ENCODE measurements at regions not wholly inside any gene's neighbourhood (a gene's known extent, or its start where the extent isn't known, plus 50 kb on each side); places are given as distances from the start of the nearest gene placed in this dataset.

DNA sequence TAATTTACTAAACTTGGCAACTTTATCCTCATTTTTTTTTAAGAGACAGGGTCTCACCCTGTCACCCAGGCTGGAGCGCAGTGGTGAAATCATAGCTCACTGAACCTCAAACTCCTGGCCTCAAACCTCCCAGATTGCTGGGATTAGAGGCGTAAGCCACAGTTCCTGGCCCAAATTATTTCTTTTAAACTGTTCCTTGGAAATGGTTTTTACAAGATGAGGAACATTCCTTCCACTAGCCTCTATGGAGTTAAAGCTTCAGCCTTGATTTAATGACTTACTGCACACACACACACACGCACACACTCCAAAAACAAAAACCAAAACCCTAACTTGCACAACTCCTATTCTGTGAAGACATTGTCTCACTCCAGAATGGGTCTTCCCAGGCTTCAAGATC is 77.2 kb upstream of the TARS1 start:
- DNase-seq (ENCODE audit: low spot score) (no peak), ATAC-seq (no peak), FAIRE-seq (no peak)
- intact Hi-C loops (cut with micrococcal nuclease; ENCODE audit: unreplicated experiment) (no loop called here), in situ Hi-C loops (cut with HindIII; ENCODE audit: extremely low pct_ligation_motif_present, low pct_unique_long_range_greater_than_20kb) (no loop called here)
- Histone ChIP-seq H3K79me2 (ENCODE audit: insufficient read depth, low read length) (no peaks in the 10 kb centered on the region), H3K27me3 (ENCODE audit: control insufficient read depth in 1 of 2, insufficient read depth in 2 of 2, low read length in 2 of 2) (no peaks in the 10 kb centered on the region), H3K4me3 (replicated peaks in 1 of 3; ENCODE audit: insufficient read depth in 1 of 3, low read depth in 2 of 3, low read length in 3 of 3) (no peak overlapping the region), H3K9ac (ENCODE audit: insufficient read depth, low read depth, low read length) (no peak overlapping the region), H3K4me1 (ENCODE audit: insufficient read depth, low read length) (no peaks in the 10 kb centered on the region), H3K27ac (ENCODE audit: extremely low read length, insufficient read depth, low read length) (no peak overlapping the region), H3K36me3 (replicated peaks in 1 of 2; ENCODE audit: control insufficient read depth in 1 of 2, insufficient read depth in 2 of 2, low read length in 2 of 2) (no peaks in the 10 kb centered on the region), H4K20me1 (ENCODE audit: insufficient read depth, low read length) (no peaks in the 10 kb centered on the region), H3K4me2 (ENCODE audit: low read depth, low read length) (no peak overlapping the region), H2AFZ (ENCODE audit: low read length) (no peak overlapping the region), H3K9me3 (ENCODE audit: low read length) (no peaks in the 10 kb centered on the region)
- no peak for TF ChIP-seq CEBPB (IDR thresholded peaks at IDR 0.05; ENCODE audit: borderline replicate concordance, low read depth, low read length)
- TF ChIP-seq ZNF343 (CRISPR knock-in tag; IDR thresholded peaks at IDR 0.05): no peak
- TF ChIP-seq SNAPC4 (CRISPR knock-in tag; IDR thresholded peaks at IDR 0.05): no peak
- TF ChIP-seq HNF4G (IDR thresholded peaks at IDR 0.05; ENCODE audit: borderline replicate concordance, low read depth, low read length): no peak
- no peak for TF ChIP-seq HNF4G (CRISPR knock-in tag; IDR thresholded peaks at IDR 0.05; ENCODE audit: borderline replicate concordance, low read depth)
- TF ChIP-seq, protein P1, sequence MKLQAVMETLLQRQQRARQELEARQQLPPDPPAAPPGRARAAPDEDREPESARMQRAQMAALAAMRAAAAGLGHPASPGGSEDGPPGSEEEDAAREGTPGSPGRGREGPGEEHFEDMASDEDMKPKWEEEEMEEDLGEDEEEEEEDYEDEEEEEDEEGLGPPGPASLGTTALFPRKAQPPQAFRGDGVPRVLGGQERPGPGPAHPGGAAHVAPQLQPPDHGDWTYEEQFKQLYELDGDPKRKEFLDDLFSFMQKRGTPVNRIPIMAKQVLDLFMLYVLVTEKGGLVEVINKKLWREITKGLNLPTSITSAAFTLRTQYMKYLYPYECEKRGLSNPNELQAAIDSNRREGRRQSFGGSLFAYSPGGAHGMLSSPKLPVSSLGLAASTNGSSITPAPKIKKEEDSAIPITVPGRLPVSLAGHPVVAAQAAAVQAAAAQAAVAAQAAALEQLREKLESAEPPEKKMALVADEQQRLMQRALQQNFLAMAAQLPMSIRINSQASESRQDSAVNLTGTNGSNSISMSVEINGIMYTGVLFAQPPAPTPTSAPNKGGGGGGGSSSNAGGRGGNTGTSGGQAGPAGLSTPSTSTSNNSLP (IDR thresholded peaks at IDR 0.05; ENCODE audit: low read depth, low read length): no peak
- no peak for TF ChIP-seq FOXP4 (CRISPR knock-in tag; IDR thresholded peaks at IDR 0.05)
- TF ChIP-seq, protein P2, sequence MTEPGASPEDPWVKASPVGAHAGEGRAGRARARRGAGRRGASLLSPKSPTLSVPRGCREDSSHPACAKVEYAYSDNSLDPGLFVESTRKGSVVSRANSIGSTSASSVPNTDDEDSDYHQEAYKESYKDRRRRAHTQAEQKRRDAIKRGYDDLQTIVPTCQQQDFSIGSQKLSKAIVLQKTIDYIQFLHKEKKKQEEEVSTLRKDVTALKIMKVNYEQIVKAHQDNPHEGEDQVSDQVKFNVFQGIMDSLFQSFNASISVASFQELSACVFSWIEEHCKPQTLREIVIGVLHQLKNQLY (CRISPR knock-in tag; IDR thresholded peaks at IDR 0.05): no peak
- TF ChIP-seq, protein P3, sequence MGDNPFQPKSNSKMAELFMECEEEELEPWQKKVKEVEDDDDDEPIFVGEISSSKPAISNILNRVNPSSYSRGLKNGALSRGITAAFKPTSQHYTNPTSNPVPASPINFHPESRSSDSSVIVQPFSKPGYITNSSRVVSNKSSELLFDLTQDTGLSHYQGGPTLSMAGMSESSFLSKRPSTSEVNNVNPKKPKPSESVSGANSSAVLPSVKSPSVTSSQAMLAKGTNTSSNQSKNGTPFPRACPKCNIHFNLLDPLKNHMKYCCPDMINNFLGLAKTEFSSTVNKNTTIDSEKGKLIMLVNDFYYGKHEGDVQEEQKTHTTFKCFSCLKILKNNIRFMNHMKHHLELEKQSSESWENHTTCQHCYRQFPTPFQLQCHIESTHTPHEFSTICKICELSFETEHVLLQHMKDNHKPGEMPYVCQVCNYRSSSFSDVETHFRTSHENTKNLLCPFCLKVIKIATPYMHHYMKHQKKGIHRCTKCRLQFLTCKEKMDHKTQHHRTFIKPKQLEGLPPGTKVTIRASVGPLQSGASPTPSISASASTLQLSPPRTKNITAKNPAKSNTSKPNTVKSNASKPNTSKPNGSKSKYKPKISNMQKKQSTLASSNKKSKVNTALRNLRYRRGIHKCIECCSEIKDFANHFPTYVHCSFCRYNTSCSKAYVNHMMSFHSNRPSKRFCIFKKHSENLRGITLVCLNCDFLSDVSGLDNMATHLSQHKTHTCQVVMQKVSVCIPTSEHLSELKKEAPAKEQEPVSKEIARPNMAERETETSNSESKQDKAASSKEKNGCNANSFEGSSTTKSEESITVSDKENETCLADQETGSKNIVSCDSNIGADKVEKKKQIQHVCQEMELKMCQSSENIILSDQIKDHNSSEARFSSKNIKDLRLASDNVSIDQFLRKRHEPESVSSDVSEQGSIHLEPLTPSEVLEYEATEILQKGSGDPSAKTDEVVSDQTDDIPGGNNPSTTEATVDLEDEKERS (CRISPR knock-in tag; IDR thresholded peaks at IDR 0.05): no peak
- TF ChIP-seq NFE2L1 (CRISPR knock-in tag; IDR thresholded peaks at IDR 0.05; ENCODE audit: borderline replicate concordance): no peak
- ChIA-PET CTCF (ENCODE audit: low intra/inter-chr PET ratio, low total read pairs) (no interaction called here), POLR2A (no interaction called here)
- no TSS peak for BruUV-seq (replicated peaks)
- 61% methylated on average over 3 of the region's 3 CpGs for WGBS (ENCODE audit: low lambda C conversion rate)
